Epithelial cell of proximal tubule (primary cell): ENCODE measurements at regions not wholly inside any gene's neighbourhood (a gene's known extent, or its start where the extent isn't known, plus 50 kb on each side); places are given as distances from the start of the nearest gene placed in this dataset.

Experiments used
- DNase-seq: peaks from one replicate; pipeline ENCODE4 v3.0.0-alpha.2; 2011; ENCODE audit warnings: low read depth
- H3K4me3 ChIP-seq: 2 replicates; pipeline ENCODE4 v1.5.1; 2011; ENCODE audit warnings: low read depth, mild to moderate bottlenecking, low read length
- TF ChIP-seq, protein P1 (sequence below): conservative IDR thresholded peaks from 2 replicates; pipeline ENCODE4 v1.5.1; 2012; ENCODE audit warnings: low read depth, mild to moderate bottlenecking, low read length

DNA sequence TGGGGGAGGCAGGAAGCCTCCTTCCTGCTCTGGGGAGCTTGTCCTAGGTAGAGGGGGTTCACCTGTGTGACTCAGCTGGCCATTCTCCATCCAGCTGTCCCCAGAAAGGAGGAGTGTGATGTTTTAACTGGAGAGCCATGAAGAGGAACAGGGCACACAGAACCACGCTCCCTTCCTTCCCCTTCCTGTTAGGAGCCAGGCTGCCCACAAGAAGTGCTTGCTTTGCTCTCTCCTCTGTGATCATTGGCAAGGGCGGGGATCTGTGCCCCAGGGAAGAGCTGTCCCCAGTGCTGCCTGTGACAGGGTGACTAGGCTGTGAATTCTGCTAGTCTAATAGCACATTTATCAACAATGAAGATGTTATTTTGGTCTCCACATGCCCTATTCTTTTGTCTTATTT lies 169.6 kb upstream of the GATB start:
- no peak for DNase-seq
- no peak overlapping the region for H3K4me3 ChIP-seq
- TF ChIP-seq, protein P1, sequence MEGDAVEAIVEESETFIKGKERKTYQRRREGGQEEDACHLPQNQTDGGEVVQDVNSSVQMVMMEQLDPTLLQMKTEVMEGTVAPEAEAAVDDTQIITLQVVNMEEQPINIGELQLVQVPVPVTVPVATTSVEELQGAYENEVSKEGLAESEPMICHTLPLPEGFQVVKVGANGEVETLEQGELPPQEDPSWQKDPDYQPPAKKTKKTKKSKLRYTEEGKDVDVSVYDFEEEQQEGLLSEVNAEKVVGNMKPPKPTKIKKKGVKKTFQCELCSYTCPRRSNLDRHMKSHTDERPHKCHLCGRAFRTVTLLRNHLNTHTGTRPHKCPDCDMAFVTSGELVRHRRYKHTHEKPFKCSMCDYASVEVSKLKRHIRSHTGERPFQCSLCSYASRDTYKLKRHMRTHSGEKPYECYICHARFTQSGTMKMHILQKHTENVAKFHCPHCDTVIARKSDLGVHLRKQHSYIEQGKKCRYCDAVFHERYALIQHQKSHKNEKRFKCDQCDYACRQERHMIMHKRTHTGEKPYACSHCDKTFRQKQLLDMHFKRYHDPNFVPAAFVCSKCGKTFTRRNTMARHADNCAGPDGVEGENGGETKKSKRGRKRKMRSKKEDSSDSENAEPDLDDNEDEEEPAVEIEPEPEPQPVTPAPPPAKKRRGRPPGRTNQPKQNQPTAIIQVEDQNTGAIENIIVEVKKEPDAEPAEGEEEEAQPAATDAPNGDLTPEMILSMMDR, result no peak

DNA sequence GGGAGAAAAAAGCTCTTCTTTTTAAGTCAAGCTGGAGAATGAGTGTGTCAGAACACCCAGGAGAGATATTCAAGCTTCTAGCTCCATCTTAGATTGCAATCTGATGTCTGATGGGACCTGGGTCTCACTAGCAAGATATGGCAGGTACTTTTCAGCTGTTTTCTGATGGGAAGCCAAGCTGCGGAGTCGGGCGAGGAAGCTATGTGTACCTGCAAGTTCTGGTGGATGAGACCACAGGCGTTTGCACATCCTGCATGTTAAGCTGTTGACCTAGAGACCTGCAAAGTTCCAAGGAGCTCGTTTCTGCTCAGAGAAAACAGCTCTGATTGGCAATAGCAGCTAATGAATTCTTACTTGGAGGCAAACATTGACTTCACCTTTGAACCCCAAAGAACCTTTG lies 167.3 kb upstream of the GATB start:
- TF ChIP-seq, protein P1, result no peak
- no peak for DNase-seq
- H3K4me3 ChIP-seq, result no peak overlapping the region

DNA sequence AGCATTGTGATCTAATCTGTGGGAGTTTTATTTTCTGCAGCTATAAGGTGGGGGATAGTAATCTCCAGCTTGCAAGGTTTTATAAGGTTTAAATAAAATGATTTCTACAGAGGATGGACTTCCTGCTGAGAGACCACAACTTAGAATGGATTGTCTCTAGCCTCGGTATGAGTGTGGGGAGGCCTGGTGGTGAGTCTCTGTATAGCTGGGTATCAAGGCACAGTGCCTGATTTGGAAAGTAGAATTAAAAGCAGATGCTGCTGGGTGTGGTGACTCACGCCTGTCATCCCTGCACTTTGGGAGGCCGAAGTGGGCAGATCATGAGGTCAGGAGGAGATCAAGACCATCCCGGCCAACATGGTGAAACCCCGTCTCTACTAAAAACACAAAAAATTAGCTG lies 162.0 kb upstream of the GATB start:
- TF ChIP-seq, protein P1, result no peak
- DNase-seq, result no peak

DNA sequence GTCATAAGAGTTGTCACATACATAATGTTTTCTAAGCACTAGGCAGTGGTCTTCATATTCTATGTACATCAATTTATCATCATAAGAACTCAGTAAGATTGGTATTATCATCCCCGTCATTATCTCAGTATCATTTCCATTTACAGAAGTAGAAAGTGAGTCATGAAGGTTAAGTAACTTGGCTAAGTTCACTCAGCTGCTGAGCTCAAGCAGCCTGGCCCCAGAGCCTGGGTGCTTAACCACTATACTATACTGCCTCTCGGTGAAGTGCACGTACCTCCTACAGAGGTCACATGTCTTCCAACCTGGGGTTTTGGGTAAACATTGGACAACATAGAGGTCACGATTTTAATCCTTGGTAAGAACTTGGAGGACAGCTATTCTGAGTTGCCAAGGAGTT lies 161.5 kb upstream of the GATB start:
- H3K4me3 ChIP-seq, result no peak overlapping the region
- DNase-seq, result no peak
- TF ChIP-seq, protein P1, result no peak

More for the DNA sequence above, 162.0 kb upstream of the GATB start:
- no peak overlapping the region for H3K4me3 ChIP-seq

DNA sequence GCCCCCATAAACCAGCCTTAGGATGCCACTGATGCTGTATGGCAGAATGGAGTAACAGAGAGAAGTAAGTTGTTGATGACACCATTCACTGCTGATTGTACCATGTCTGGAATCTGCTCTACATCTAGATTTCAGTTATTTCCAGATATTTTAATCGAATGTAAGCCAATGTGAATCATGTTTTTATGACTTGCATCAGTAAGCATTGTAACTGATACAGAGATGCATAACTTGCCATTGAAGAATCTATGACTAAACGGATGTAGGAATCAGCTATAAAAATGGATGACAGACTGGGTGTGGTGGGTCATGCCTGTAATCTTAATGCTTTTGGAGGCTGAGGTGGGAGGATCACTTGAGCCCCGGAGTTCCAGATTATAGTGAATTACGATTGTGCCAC lies 161.0 kb upstream of the GATB start:
- no peak for DNase-seq
- H3K4me3 ChIP-seq, result no peak overlapping the region
- TF ChIP-seq, protein P1, result no peak

DNA sequence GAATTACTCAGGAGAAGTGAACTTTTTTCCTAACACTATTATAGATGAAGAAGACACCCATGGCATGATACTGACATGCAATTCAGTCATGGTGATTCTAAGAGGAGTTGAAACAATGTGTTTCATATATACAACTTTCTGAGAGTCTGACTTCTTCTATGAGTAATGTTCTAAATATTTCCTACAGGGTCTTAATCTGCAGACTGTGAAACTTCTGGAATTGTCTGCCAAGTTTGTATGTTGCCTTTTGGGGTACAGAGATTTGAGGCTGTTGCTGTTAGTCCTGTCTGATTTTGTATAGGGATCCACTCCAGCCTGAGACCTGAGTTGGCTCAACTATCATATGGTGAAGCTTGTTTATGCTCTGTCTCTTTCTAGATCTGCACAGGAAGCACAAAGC lies 160.6 kb upstream of the GATB start:
- no peak for DNase-seq
- TF ChIP-seq, protein P1, result no peak
- no peak overlapping the region for H3K4me3 ChIP-seq

DNA sequence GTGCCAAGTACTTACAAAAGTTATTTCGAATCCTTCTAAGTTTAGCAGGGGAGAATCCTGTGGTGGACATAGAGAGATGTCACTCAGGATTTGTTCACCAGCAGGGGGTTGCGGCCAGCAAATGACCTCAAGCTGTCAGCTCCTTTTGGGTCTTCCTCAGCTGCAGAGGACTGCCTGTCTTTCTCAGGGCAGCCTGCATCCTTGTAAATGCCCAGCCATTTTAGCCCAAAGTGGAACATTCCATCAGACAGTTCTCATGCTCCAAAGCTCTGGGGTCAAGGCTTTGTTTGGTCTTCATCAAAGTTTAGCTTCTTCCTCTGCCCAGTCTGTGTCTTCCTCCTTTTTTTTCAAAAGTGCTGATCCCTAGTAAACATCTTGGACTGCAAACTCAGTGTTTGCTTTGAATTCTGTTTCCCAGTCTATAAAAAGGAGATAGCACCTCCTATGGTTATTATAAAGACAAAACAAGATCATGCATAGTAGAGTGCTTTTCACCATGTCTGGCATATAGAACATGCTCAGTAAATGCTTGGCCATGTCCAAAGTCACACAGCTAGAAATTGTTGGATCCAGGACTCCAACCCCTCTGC lies 156.4 kb upstream of the GATB start:
- TF ChIP-seq, protein P1, result no peak
- DNase-seq, result no peak
- no peak overlapping the region for H3K4me3 ChIP-seq
